CD4-positive, alpha-beta T cell treated with Interleukin-6 at 100 ng/mL for 8 hours (primary cell): ENCODE measurements at regions not wholly inside any gene's neighbourhood (a gene's known extent, or its start where the extent isn't known, plus 50 kb on each side); places are given as distances from the start of the nearest gene placed in this dataset.
"Not testable (repeated sequence)": the region's sequence is repeated elsewhere in the genome, so short reads cannot be mapped to it uniquely, and the experiment has no call there.

Source experiments
- DNase-seq: peaks from one replicate; pipeline ENCODE4 v3.0.0-alpha.2; 2020; ENCODE audit warnings: mixed read lengths, low spot score

DNA sequence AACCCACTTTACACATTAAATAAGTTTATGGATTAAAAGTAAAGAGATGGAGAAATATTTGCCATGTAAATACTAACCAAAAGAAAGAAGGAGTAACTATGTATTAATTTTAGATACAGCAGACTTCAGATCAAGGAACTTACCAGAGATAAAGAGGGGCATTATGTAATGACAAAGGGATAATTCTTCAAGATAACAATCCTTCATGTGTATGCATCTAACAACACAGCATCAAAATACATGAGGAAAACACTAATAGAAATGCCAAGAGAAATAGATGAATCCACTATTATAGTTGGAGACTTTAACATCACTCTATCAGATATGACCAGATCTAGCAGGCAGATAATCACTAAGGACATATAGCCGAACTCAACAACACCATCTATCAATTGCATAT is 149.8 kb upstream of the ANKRD55 start:
- no peak for DNase-seq

- no peak for DNase-seq
These were observed 144.4 kb upstream of the ANKRD55 start for GRCh38 chr5:56377573-56377972.

DNA sequence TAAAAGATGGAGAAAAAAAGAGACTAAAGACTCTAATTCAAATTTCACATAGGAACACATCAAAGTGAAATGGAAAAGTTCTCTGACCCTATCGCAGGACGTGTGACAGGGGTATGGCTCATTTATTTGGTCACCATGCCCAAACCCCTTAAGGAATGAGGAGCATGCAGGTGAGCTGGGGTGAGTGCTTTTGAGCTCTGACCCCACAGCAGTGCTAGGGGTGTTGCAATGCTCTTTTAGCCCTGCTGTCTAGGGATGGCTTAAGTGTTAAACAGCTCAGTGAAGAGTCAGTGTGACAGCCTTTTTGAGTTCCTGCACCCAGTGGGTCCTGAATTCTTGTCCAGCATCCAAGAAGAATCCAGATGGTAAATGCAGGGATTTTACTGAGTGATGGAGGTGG is 143.0 kb upstream of the ANKRD55 start:
- DNase-seq: no peak

GRCh38 chr5:56375011-56375410 is 141.9 kb upstream of the ANKRD55 start:
- no peak for DNase-seq

GRCh38 chr5:56372491-56372890 is 139.4 kb upstream of the ANKRD55 start:
- not testable (repeated sequence) for DNase-seq

DNA sequence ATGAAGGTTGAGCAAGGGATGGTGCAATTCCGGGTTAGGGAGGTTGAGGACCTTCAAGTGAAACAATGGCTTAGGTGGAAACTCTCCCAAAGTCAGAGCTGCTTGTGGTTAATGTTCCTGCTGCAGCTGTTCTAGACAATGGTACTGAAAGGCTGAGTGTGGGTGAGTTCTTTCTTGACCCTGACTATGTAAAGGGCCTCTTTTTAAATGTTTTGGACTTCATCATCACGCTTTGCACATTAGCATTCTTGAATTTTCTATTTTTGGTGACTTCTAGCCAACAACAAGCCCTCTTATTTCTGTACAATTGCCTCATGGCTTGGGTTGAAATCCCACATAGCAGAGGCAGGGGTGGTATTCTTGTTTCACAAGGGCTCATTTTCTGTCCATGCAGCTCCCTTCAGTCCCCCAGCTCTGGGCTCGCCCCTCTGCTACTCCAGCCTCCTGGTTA is 136.3 kb upstream of the ANKRD55 start:
- DNase-seq: no peak

- no peak for DNase-seq
These were observed 134.6 kb upstream of the ANKRD55 start for GRCh38 chr5:56367748-56368147.

DNA sequence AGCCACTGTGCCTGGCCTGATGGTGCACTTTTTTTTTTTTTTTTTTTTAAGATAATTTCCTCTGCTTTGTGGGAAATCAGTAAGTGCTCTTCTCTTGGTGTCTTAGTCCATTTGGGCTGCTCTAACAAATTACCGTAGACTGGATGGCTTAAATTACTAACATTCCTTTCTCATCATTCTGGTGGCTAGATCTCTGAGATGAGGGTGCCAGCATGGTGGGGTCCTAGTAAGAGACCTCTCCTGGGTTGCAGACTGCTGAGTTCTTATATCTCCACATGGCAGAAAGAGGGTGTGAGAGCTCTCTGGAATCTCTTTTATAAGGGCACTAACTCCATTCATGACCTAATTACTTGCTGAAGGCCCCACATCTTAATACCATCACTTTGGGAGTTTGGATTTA is 133.9 kb upstream of the ANKRD55 start:
- no peak for DNase-seq

DNA sequence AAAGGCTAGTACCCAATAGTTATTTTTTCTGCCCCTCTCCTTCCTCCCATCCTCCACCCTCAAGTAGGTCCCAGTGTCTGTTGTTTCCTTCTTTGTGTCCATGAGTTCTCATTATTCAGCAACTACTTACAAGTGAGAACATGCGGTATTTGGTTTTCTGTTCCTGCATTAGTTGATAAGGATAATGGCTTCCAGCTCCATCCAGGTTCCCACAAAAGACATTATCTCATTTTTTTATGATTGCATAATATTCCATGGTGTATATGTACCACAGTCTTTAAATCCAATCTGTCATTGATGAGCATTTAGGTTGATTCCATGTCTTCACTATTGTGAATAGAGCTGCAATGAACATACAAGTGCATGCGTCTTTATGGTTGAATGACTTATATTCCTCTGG is 128.3 kb upstream of the ANKRD55 start:
- DNase-seq: no peak

- DNase-seq: no peak
These were observed 127.7 kb upstream of the ANKRD55 start for GRCh38 chr5:56360816-56361215.

DNA sequence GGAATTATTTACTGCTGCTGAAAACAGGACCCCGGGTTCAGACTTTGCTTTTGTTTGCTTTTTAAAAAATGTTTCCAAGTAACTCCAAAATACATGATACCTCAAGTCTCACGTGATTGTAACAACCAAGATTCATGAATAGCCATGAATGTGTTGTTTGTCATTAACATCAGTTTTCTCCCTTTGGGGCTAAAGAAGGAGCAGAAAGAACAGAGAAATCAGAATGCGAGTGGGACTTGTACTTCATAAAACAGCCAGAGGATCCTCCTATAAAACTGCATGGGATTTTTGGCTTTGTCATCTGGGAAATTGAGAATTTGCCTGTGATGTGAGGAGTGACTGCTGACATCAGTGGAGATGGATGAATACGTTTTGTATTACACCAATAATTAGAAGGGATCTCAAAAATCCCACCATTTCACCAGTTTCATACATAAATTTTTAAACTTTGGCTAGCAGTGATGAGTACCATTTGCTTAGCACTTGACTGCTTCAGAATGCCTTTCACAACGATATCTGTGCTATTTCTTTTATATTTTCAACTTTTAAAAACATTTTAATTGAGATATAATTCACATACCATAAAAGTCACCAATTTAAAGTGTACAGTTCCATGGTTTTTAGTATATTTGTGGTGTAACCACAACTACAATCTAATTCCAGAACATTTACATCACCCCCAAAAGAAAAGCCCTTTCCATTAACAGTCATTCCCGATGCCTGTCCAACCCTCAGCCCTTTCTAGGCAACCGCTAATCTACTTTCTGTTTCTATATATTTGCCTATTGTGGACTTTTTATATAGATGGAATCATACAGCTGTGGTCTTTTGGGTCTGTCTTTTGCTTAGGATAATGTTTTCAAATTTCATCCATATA is 126.9 kb upstream of the ANKRD55 start:
- DNase-seq: no peak

DNA sequence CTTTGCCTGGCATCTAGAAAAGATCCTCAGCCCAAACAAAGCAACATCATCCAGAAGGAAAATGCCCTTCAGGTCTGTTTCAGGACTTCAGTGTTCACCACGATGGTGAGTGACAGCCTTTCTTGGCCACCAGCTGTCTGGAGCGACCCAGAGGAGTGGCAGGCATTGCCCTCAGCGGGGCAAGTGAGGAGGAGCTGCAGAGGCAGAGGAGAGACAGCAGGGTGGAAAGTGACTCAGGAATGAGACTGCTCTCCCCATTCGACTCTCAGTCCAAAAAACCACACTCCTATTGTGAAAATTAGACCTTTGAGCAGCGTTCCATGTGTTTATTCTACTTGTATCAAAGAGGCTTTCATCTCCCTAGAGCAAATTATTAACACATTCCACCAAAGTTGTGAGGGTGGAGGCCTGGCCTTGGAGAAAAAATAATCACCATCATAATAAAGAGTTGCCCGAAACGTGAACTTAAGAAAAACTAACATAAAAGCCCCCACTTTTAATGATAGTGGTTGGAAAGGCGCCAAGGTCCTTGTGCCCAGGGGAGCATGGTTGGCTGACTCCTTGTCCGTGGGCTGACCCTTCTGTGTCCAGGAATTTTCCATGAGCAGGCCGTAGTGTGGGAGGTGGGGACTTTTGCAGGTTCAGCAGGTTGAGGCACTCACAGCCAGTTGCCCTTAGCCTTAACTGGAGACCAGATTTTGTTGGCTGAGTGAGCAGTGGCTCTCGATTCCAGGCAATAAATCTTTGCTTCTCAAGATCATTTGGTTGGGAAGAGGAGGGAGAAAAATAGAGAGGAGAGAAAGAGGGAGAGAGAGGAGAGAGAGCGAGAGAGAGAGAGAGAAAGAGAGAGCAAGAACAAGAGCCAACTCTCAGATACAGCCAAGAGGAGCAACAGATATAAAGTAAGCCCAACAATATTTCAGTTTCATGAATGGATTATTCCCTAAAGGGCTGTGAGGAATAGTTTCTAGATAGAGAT is 125.9 kb upstream of the ANKRD55 start:
- no peak for DNase-seq

GRCh38 chr5:56358046-56358445 is 124.9 kb upstream of the ANKRD55 start:
- DNase-seq: no peak

DNA sequence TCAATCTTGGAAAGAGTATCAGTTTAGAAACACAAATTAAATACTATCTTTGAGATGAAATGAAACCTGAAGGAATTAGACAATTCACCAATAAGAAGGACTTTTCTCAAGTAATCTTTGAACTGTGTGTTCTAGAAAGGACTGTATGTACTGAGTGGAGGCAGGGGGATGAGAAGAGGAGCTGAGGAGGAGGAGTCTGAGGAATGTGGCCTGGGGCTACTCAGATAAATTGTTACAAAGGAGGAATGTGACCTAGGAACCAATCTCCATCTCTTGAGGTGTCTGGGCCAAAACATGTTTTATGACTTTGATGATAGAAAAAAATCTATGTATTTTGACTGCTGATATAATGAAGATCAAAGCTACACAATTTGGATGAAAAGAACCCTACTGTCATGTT is 124.3 kb upstream of the ANKRD55 start:
- DNase-seq: no peak

DNA sequence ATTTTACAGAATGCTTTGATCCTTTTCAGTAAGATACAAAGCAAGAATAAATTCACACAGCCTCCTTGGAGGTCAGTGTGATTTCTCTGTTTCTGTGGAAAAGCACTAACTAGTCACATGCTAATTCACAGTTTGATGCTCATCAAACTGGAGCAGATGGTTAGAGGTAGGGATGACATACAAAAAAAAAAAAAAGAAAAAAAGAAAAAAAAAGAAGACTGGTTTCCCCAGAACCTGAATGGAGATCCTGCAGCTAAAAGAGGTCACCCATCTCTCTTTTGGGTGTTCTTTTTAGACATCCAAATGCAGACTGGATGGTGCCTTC is 123.7 kb upstream of the ANKRD55 start:
- DNase-seq: no peak

- DNase-seq: no peak
These were observed 123.1 kb upstream of the ANKRD55 start for GRCh38 chr5:56356121-56356835.

DNA sequence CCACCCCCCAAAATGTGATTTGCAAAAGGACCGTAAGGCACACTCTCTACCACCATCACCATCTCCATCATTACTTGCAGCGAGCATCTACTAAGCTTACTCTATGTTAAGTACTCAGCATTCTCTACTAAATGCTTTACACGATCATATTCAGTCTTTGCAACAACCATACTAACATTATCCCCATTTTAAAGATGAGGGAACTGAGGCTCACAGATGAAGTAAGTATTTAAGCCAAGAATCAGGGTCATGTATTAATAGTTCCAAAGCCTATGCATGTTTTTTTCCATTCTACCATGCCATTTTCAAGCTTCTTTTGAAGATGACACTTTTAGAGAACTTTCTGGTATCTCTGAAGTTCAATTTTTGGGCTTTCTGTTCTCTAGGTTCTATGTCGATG is 121.7 kb upstream of the ANKRD55 start:
- DNase-seq: no peak

- DNase-seq: no peak
These were observed 119.9 kb upstream of the ANKRD55 start for GRCh38 chr5:56352808-56353590.

- DNase-seq: no peak
These were observed 117.6 kb upstream of the ANKRD55 start for GRCh38 chr5:56350597-56351170.

- no peak for DNase-seq
These were observed 117.0 kb upstream of the ANKRD55 start for GRCh38 chr5:56350011-56350596.

DNA sequence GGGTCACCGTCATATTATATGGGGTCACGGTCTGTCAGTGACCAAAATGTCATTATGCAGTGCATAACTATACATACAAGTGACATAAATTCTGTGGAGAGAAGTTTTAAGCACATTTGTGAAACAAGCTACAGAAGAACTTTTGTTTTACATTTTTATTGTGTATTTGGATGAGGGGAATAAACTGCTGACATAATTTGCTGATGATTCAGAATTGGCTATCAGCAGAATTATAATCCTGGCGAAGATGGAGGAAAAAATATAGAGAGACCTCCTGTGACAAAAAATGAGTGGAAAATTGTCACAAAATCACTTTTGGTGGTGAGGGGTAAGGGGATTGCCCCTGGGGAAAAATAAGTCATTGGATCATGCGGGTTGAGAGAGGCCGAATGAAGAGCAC is 116.3 kb upstream of the ANKRD55 start:
- no peak for DNase-seq
